GM12801 (cell line): ENCODE measurements at regions not wholly inside any gene's neighbourhood (a gene's known extent, or its start where the extent isn't known, plus 50 kb on each side); places are given as distances from the start of the nearest gene placed in this dataset.

Experiments
- CTCF ChIP-seq: IDR thresholded peaks from one replicate; pipeline ENCODE4 v1.5.1; 2011; ENCODE audit warnings: control low read depth; ENCODE audit not compliant: insufficient read length; ENCODE audit errors: extremely low read depth

DNA sequence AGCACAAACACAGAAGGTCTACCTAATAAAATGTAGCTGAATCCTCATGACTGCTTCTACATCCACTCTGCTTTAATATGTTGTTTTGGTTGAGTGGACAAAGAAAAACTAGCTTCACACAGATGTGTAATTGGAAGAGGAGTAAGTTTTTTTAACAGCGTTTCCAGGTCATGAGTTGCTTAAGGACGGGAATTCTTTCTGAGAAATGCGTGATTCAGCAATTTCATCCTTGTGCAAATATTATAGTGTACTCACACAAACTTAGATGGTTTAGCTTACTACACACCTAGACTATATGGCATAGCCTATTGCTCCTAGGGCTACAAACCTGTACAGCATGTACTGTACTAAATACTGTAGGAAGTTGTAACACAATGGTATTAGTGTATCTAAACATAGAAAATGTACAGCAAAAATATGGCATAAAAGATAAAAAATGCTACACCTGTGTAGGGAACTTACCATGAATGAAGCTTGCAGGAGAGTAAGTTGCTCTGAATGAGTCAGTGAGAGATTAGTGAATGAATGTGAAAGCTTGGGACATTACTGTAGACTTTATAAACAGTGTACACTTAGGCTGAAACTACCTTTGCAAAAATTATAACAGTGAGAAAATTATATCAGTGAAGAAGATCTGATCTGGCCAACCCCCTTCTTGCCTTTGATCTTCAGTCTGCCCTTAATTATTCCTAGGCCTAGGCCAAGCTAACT lies 70.8 kb upstream of the IL15 start:
- no peak for TF ChIP-seq CTCF

GRCh38 chr4:141567326-141567915 lies 69.0 kb upstream of the IL15 start:
- no peak for TF ChIP-seq CTCF

- TF ChIP-seq CTCF: no peak
Observed at GRCh38 chr4:141569141-141569540, 67.2 kb upstream of the IL15 start.

- TF ChIP-seq CTCF: no peak
Observed at GRCh38 chr4:141570290-141570689, 66.1 kb upstream of the IL15 start.

- no peak for TF ChIP-seq CTCF
Observed at GRCh38 chr4:141571362-141571761, 65.0 kb upstream of the IL15 start.

GRCh38 chr4:141571793-141572192 lies 64.6 kb upstream of the IL15 start:
- no peak for TF ChIP-seq CTCF

- no peak for TF ChIP-seq CTCF
Observed at GRCh38 chr4:141573678-141574077, 62.7 kb upstream of the IL15 start.
